ENCODE measurements at regions not wholly inside any gene's neighbourhood (a gene's known extent, or its start where the extent isn't known, plus 50 kb on each side); places are given as distances from the start of the nearest gene placed in this dataset.
"Not testable (repeated sequence)": the region's sequence is repeated elsewhere in the genome, so short reads cannot be mapped to it uniquely, and the experiment has no call there.

- no peak overlapping the region for H2AFZ ChIP-seq (ENCODE audit: low read depth, low read length, severe bottlenecking)
- no peaks in the 10 kb centered on the region for H3K79me2 ChIP-seq (ENCODE audit: insufficient read depth, low read length)
- H4K20me1 ChIP-seq (ENCODE audit: low read depth, low read length): no peaks in the 10 kb centered on the region
- H3K9me3 ChIP-seq (ENCODE audit: insufficient read depth, low read length): no peaks in the 10 kb centered on the region
- no peak for TF ChIP-seq CTCF (IDR thresholded peaks at IDR 0.05; ENCODE audit: insufficient read depth, low read length, poor library complexity, severe bottlenecking)
- no peak for TF ChIP-seq EZH2phosphoT487 (conservative IDR thresholded peaks at IDR 0.05; ENCODE audit: low read length)
- H3K27ac ChIP-seq (ENCODE audit: low read depth, low read length): no peak overlapping the region
- no peak overlapping the region for H3K4me3 ChIP-seq (ENCODE audit: insufficient read depth, low read length, poor library complexity, severe bottlenecking)
- H3K9ac ChIP-seq (ENCODE audit: low read length): no peak overlapping the region
- H3F3A ChIP-seq (ENCODE audit: insufficient read depth): no peaks in the 10 kb centered on the region
- H3K27me3 ChIP-seq (ENCODE audit: low read length): no peaks in the 10 kb centered on the region
- no peak overlapping the region for H3K4me2 ChIP-seq (ENCODE audit: low read depth, low read length, poor library complexity, severe bottlenecking)
- H3K36me3 ChIP-seq (ENCODE audit: low read length): no peaks in the 10 kb centered on the region
- H3K9me2 ChIP-seq (replicated peaks; ENCODE audit: insufficient read depth, low read length): no peaks in the 10 kb centered on the region
Measured at GRCh38 chr17:63294776-63295175, 151.3 kb downstream of the CYB561 start.

- no peak overlapping the region for H3K4me2 ChIP-seq (ENCODE audit: low read depth, low read length, poor library complexity, severe bottlenecking)
- H3K79me2 ChIP-seq (ENCODE audit: insufficient read depth, low read length): no peaks in the 10 kb centered on the region
- no peak overlapping the region for H3K9ac ChIP-seq (ENCODE audit: low read length)
- H3K4me3 ChIP-seq (ENCODE audit: insufficient read depth, low read length, poor library complexity, severe bottlenecking): no peak overlapping the region
- no peak overlapping the region for H2AFZ ChIP-seq (ENCODE audit: low read depth, low read length, severe bottlenecking)
- H3K9me2 ChIP-seq (replicated peaks; ENCODE audit: insufficient read depth, low read length): no peaks in the 10 kb centered on the region
- H3K27ac ChIP-seq (ENCODE audit: low read depth, low read length): no peak overlapping the region
- no peaks in the 10 kb centered on the region for H3K9me3 ChIP-seq (ENCODE audit: insufficient read depth, low read length)
- no peaks in the 10 kb centered on the region for H3K27me3 ChIP-seq (ENCODE audit: low read length)
- TF ChIP-seq CTCF (IDR thresholded peaks at IDR 0.05; ENCODE audit: insufficient read depth, low read length, poor library complexity, severe bottlenecking) (no peak), EZH2phosphoT487 (conservative IDR thresholded peaks at IDR 0.05; ENCODE audit: low read length) (no peak)
- H4K20me1 ChIP-seq (ENCODE audit: low read depth, low read length): no peaks in the 10 kb centered on the region
- H3K36me3 ChIP-seq (ENCODE audit: low read length): no peaks in the 10 kb centered on the region
- no peaks in the 10 kb centered on the region for H3F3A ChIP-seq (ENCODE audit: insufficient read depth)
Measured at GRCh38 chr17:63295288-63295687, 150.8 kb downstream of the CYB561 start.

GRCh38 chr17:63295839-63296590, 150.1 kb downstream of the CYB561 start:
- no peak overlapping the region for H3K9ac ChIP-seq (ENCODE audit: low read length)
- H3K27ac ChIP-seq (ENCODE audit: low read depth, low read length): no peak overlapping the region
- H3K9me3 ChIP-seq (ENCODE audit: insufficient read depth, low read length): no peaks in the 10 kb centered on the region
- H3K9me2 ChIP-seq (replicated peaks; ENCODE audit: insufficient read depth, low read length): no peaks in the 10 kb centered on the region
- TF ChIP-seq CTCF (IDR thresholded peaks at IDR 0.05; ENCODE audit: insufficient read depth, low read length, poor library complexity, severe bottlenecking): no peak
- no peak for TF ChIP-seq EZH2phosphoT487 (conservative IDR thresholded peaks at IDR 0.05; ENCODE audit: low read length)
- no peaks in the 10 kb centered on the region for H3K36me3 ChIP-seq (ENCODE audit: low read length)
- H3K27me3 ChIP-seq (ENCODE audit: low read length): no peaks in the 10 kb centered on the region
- no peaks in the 10 kb centered on the region for H3F3A ChIP-seq (ENCODE audit: insufficient read depth)
- H3K4me3 ChIP-seq (ENCODE audit: insufficient read depth, low read length, poor library complexity, severe bottlenecking): no peak overlapping the region
- no peak overlapping the region for H3K4me2 ChIP-seq (ENCODE audit: low read depth, low read length, poor library complexity, severe bottlenecking)
- H2AFZ ChIP-seq (ENCODE audit: low read depth, low read length, severe bottlenecking): no peak overlapping the region
- H4K20me1 ChIP-seq (ENCODE audit: low read depth, low read length): no peaks in the 10 kb centered on the region
- H3K79me2 ChIP-seq (ENCODE audit: insufficient read depth, low read length): no peaks in the 10 kb centered on the region

- H4K20me1 ChIP-seq (ENCODE audit: low read depth, low read length); H3K27ac ChIP-seq (ENCODE audit: low read depth, low read length); H3K9ac ChIP-seq (ENCODE audit: low read length); H3F3A ChIP-seq (ENCODE audit: insufficient read depth); H3K4me2 ChIP-seq (ENCODE audit: low read depth, low read length, poor library complexity, severe bottlenecking); H3K27me3 ChIP-seq (ENCODE audit: low read length); H3K36me3 ChIP-seq (ENCODE audit: low read length); H3K9me2 ChIP-seq (replicated peaks; ENCODE audit: insufficient read depth, low read length); H2AFZ ChIP-seq (ENCODE audit: low read depth, low read length, severe bottlenecking); H3K4me3 ChIP-seq (ENCODE audit: insufficient read depth, low read length, poor library complexity, severe bottlenecking); H3K9me3 ChIP-seq (ENCODE audit: insufficient read depth, low read length); H3K79me2 ChIP-seq (ENCODE audit: insufficient read depth, low read length): not testable (repeated sequence)
Measured at GRCh38 chr17:63298916-63299315, 147.2 kb downstream of the CYB561 start.
